Right atrium auricular region (tissue), 2 donors: ENCODE measurements at regions not wholly inside any gene's neighbourhood (a gene's known extent, or its start where the extent isn't known, plus 50 kb on each side); places are given as distances from the start of the nearest gene placed in this dataset.

ENCODE experiments used
- DNase-seq: peaks from one replicate; pipeline ENCODE4 v3.0.0-alpha.2; 2019; ENCODE audit warnings: low spot score
- H3K27ac ChIP-seq, 2 donors: fragments of 200-600 bp; sonication (generic); 1 replicate in 1 of 2; 2 replicates in 1 of 2; pipeline ENCODE4 v1.5.1; 2016 to 2019
- H3K27me3 ChIP-seq, 2 donors: fragments of 200-600 bp; sonication (generic); one replicate each; pipeline versions ENCODE4 v1.5.1 to v1.6.0; 2017 to 2019
- H3K36me3 ChIP-seq: fragments of 200-600 bp; sonication (generic); one replicate; pipeline ENCODE4 v1.5.1; 2016
- H3K4me1 ChIP-seq, 2 donors: fragments of 200-600 bp; sonication (generic); one replicate each; pipeline versions ENCODE4 v1.5.1 to v1.6.0; 2017 to 2019
- H3K4me3 ChIP-seq, 2 donors: fragments of 200-600 bp; sonication (generic); 1 replicate in 1 of 2; 2 replicates in 1 of 2; pipeline ENCODE4 v1.5.1; 2017 to 2019; ENCODE audit warnings: mild to moderate bottlenecking in 1 of 2, moderate library complexity in 1 of 2
- H3K9me3 ChIP-seq, 2 donors: fragments of 200-600 bp; sonication (generic); one replicate each; pipeline ENCODE4 v1.5.1; 2019
- CTCF ChIP-seq, 2 donors: fragments of 200-600 bp; sonication (generic); IDR thresholded peaks; one replicate each; pipeline ENCODE4 v1.5.1; 2019; ENCODE audit warnings: antibody characterized with exemption in 2 of 2

- H3K36me3 ChIP-seq: no peaks in the 10 kb centered on the region
- DNase-seq: no peak
- H3K4me3 ChIP-seq: no peak overlapping the region
- no peak overlapping the region for H3K27ac ChIP-seq
- no peak for TF ChIP-seq CTCF (IDR thresholded peaks at IDR 0.05)
- no peaks in the 10 kb centered on the region for H3K4me1 ChIP-seq
- no peaks in the 10 kb centered on the region for H3K27me3 ChIP-seq
- H3K9me3 ChIP-seq: peaks cover 0 to 17% of the 10 kb centered on the region in 2 donors
Observed at GRCh38 chr9:12956261-12956660, 181.4 kb downstream of the LURAP1L start.

DNA sequence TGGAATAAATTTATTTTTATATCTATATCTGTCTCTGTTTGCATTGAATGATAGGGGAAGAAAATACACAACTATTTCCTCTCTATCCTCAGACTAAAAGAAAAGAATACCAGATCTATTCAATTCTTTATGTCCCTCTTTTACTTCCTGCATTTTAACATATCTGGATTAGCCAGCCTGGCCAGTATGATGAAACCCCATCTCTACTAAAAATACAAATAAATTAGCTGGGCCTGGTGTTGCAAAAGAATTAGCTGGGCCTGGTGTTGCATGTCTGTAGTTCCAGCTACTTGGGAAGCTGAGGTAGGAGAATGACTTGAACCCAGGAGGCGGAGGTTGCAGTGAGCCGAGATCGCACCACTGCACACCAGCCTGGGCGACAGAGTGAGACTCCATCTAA lies 182.0 kb downstream of the LURAP1L start:
- Histone ChIP-seq H3K36me3 (no peaks in the 10 kb centered on the region), H3K9me3 (peaks cover 0 to 17% of the 10 kb centered on the region in 2 donors), H3K4me3 (no peak overlapping the region), H3K27ac (no peak overlapping the region), H3K27me3 (no peaks in the 10 kb centered on the region), H3K4me1 (no peaks in the 10 kb centered on the region)
- no peak for TF ChIP-seq CTCF (IDR thresholded peaks at IDR 0.05)
- no peak for DNase-seq

DNA sequence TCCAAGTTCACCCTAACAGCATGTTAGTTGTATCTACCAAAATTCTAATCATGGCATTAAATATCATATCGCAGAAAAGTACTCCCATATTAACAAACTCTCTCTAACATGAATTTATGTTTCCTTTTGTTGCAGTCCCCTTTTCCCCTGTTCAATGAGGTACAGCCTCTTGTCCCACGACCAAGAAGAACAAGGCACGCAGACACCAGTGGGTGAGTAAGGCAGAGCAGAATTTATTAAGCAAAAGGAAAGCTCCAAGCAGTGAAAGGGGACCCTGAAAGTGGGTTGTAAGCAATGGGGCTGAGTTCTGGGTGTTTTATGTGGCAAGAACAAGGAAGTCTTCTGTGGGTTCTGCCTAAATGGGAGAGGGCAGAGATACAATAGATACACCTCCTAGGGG lies 183.5 kb downstream of the LURAP1L start:
- no peak overlapping the region for H3K4me3 ChIP-seq
- TF ChIP-seq CTCF (IDR thresholded peaks at IDR 0.05): no peak
- H3K27me3 ChIP-seq: no peaks in the 10 kb centered on the region
- no peak for DNase-seq
- no peaks in the 10 kb centered on the region for H3K4me1 ChIP-seq
- no peak overlapping the region for H3K27ac ChIP-seq
- peaks cover 0 to 17% of the 10 kb centered on the region in 2 donors for H3K9me3 ChIP-seq
- no peaks in the 10 kb centered on the region for H3K36me3 ChIP-seq

- H3K27ac ChIP-seq: no peak overlapping the region
- H3K4me1 ChIP-seq: no peaks in the 10 kb centered on the region
- no peak for DNase-seq
- TF ChIP-seq CTCF (IDR thresholded peaks at IDR 0.05): no peak
- H3K4me3 ChIP-seq: no peak overlapping the region
- H3K27me3 ChIP-seq: no peaks in the 10 kb centered on the region
- H3K36me3 ChIP-seq: no peaks in the 10 kb centered on the region
- H3K9me3 ChIP-seq: peaks cover 0 to 17% of the 10 kb centered on the region in 2 donors
Observed at GRCh38 chr9:12958708-12959107, 183.9 kb downstream of the LURAP1L start.

DNA sequence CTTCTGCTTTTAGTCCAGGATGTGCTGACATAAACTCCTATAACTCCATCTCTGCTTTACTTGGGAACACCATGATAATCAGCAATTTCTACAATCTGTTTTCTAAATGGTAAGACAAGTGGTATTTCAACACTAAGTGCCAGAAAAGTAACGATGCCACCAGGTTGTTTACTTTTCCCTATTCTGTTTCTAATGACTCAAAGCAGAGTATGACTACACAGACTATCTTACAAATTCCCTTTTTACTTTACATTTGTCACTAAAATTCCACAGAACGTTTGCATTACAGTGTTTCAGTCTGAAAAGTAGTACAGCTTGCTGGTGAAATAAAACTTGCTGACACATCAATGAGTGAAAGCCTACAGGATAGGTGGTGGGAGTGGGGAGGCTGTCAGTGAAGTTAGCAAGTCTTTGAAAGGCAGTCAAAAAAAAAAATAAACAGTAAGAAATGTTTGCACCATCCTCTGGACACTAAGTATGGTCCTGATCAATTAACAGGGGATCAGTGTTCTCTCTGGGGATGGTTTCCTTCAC lies 186.5 kb downstream of the LURAP1L start:
- TF ChIP-seq CTCF (IDR thresholded peaks at IDR 0.05): no peak
- H3K27ac ChIP-seq: no peak overlapping the region
- peaks cover 0 to 8% of the 10 kb centered on the region in 2 donors for H3K4me1 ChIP-seq
- no peaks in the 10 kb centered on the region for H3K27me3 ChIP-seq
- no peak overlapping the region for H3K4me3 ChIP-seq
- DNase-seq: no peak
- peaks cover 0 to 17% of the 10 kb centered on the region in 2 donors for H3K9me3 ChIP-seq
- no peaks in the 10 kb centered on the region for H3K36me3 ChIP-seq

DNA sequence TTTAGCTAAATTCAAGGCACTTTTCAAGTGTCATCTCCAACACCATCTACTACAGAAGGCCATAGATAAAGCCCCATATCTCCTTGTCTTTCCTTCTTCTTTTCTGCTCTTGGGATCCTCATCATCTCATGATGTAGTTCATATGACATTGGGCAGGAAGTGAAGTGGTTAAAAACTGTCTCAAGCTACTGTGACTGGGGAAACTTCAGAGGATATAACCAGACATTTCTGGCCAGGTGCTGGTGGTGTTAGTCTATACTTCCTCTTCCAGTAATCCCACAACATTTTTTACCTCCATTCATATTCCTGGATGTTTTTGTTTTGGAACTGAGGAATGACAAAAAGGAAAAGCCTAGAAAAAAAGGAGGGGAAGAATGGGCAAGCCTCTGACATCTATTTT lies 188.7 kb downstream of the LURAP1L start:
- Histone ChIP-seq H3K36me3 (no peaks in the 10 kb centered on the region), H3K4me1 (peaks cover 0 to 8% of the 10 kb centered on the region in 2 donors), H3K27me3 (no peaks in the 10 kb centered on the region), H3K4me3 (no peak overlapping the region), H3K9me3 (peaks cover 0 to 6% of the 10 kb centered on the region in 2 donors), H3K27ac (no peak overlapping the region)
- TF ChIP-seq CTCF (IDR thresholded peaks at IDR 0.05): no peak
- no peak for DNase-seq
